Activated CD4-positive, alpha-beta T cell treated with anti-CD3 and anti-CD28 coated beads for 48 hours (primary cell): ENCODE measurements at regions not wholly inside any gene's neighbourhood (a gene's known extent, or its start where the extent isn't known, plus 50 kb on each side); places are given as distances from the start of the nearest gene placed in this dataset.

Source experiments
- DNase-seq: peaks from one replicate; pipeline ENCODE4 v3.0.0-alpha.2; 2020

GRCh38 chr2:193581807-193582206 is 1387.1 kb upstream of the TMEFF2 start:
- no peak for DNase-seq

DNA sequence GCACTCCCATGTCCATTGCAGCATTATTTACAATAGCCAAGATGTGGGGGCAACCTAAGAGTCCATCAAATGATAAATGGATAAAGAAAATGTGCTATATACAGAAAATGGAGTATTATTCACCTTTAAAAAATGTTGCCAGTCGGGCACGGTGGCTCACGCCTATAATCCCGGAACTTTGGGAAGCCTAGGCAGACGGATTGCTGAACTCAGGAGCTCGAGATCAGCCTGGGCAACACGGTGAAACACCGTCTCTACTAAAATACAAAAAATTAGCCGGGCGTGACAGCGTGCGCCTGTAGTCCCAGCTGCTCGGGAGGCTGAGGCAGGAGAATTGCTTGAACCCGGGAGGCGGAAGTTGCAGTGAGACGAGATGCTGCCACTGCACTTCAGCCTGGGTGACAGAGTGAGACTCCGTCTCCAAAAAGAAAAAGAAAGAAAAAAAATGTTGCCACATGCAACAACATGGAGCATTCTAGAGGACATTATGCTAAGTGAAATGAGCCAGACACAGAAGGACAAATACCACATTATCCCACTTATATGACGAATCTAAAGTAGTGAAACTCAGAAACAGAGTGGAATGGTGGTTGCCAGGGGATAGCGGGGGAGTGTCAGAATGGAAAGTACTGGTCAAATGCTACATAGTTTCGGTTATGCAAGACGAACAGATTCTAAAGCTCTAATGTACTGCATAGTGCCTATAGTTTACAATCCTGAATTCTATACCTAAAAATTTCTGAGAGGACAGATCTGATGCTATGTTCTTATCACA is 1385.6 kb upstream of the TMEFF2 start:
- DNase-seq, result no peak

DNA sequence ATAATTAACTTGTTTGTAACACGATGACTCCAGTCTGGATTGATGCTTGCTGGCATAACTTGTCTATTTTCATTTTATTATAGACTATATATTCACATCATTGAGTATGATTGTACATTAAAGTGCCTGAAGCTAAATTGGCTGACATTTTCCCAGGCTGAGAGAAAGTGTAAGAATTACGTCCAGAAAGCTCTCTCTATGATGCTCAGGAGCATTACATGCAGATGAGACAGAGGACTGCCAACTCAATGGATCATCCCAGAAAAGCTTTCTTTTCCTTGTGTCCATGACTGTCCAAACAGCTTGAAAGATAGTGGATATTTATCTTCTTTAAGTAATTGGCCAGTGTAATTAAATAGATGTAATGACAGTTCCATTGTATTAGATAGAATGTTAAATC is 1372.2 kb upstream of the TMEFF2 start:
- no peak for DNase-seq

DNA sequence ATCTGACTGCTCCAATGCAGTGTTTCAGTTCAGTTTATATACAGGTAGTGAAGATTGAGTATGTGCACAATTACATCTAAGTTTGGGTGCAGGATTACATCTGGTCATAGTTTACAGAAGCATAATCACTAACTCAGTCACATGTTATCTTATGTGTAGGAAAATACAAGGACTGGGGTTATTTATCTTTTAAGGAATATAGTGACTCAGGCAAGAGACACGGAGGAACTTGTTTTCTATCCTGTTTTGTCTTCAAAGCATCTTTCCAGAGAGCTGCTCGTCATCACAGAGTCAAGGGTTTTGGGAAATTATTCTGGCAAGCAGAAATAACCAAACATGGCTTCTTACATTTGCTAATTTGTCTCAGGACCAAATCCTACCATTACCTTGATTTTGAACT is 1371.5 kb upstream of the TMEFF2 start:
- DNase-seq, result no peak

- no peak for DNase-seq
Observed at GRCh38 chr2:193562031-193562430, 1367.3 kb upstream of the TMEFF2 start.

GRCh38 chr2:193561054-193561453 is 1366.3 kb upstream of the TMEFF2 start:
- DNase-seq, result no peak

- DNase-seq, result no peak
Observed at GRCh38 chr2:193556766-193557470, 1362.2 kb upstream of the TMEFF2 start.

- no peak for DNase-seq
Observed at GRCh38 chr2:193549661-193550060, 1354.9 kb upstream of the TMEFF2 start.

GRCh38 chr2:193542762-193543161 is 1348.0 kb upstream of the TMEFF2 start:
- no peak for DNase-seq

DNA sequence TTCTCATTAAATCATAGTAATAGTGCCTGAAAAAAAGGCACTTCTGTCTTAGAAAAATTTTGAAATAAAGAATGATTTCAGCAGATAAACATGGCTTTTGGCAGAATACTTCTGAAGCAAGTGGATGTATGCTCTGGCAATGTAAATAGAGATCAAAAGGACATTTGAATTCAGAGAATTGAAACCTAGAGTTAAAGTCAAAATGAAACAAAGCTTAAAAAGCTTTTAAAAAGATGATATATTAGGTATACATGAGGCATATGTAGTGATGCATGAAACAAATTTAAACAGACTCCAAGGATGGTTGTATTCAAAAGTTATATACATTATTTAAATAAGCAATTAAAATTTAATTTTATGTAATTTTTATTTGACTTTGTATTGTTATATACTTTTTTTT is 1344.5 kb upstream of the TMEFF2 start:
- DNase-seq, result no peak

GRCh38 chr2:193538061-193538460 is 1343.3 kb upstream of the TMEFF2 start:
- no peak for DNase-seq

DNA sequence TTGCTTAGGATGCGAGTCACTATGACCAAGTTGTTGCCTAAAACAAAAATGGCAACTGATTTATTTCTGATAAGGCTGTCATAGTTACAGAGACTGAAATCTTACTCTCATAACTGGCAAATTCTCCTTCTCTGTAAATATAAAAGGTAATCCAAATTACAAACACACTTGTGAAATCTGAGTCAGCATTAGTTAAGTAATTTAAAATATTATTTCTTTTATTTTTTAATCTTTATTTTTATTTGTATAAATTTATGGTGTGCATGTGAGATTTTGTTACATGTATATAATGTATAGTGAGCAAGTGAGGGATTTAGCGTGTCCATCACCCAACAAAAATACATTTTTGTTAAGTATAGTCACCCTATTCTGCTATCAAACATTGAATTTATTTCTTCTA is 1342.8 kb upstream of the TMEFF2 start:
- DNase-seq, result no peak

DNA sequence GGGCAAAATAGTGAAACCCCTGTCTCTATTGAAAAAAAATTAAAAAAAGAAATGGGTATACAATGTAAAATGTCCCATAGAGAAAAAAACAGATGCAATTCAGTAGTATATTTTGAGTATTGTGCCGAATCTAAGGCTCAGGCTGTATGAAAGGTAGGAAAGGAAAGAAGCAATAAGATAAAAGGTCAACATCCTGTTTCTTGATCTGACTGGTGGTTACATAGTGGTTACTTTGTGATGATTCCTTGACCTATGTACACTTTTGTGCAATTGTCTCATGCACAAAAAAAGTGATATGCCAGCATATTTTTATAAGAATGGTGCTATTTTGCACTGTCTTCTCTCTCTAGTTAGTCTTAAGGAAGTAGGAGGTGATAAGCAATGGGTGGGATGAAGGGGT is 1333.7 kb upstream of the TMEFF2 start:
- no peak for DNase-seq

DNA sequence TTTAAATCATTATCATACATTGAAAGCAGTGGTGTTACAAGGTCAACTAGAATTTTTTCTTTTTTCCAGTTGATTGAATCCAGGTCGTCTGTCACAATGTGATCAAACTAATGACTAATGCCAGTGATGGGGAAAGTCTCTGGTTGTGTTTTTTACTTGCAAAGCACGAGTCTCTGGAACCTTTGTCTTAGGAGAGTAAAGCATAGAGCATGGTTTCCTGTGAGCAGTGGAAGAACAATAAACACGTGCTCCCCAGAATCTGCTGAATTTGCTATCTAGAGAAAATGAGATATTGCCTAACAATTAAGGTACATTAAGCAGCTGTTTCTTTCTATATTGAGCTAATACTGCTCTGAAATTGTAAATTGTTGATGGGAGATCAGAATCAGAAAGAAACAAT is 1332.4 kb upstream of the TMEFF2 start:
- no peak for DNase-seq

- no peak for DNase-seq
Observed at GRCh38 chr2:193523662-193524061, 1328.9 kb upstream of the TMEFF2 start.

GRCh38 chr2:193521523-193521922 is 1326.8 kb upstream of the TMEFF2 start:
- no peak for DNase-seq

DNA sequence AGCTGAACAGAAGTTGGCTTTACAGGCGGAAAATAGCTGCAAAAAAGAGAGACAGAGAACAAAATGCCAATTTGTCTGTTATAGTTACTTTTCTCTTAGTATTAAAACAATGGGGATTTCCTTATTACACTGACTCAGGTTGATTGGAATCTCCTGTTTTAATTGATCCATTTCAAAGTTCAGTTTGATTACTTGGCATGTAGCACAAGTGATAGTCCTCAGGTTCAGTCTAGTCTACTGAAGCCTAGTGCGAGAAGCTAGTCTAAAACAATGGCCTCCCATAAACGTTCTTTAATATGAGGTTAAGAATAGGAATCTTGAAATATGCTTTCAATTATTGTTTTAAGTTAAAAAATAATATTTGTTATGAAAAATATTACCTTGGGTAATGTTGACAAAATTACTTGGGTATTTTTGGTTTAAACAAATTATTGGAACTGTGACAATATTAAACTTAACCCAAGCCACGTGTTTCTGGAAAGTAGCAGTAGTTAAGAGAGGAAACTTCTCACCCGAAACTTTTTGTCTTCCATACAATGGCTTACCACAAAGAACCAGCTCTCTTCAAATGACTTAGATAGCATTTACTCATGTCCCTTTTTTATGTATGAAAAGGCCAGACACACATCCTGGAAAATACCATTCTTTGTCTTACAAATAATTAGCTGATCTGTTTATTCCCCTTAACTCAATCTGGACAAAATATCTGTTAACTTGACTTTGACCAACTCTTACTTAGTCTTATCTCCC is 1326.2 kb upstream of the TMEFF2 start:
- no peak for DNase-seq

- no peak for DNase-seq
Observed at GRCh38 chr2:193518041-193518817, 1323.5 kb upstream of the TMEFF2 start.

GRCh38 chr2:193517615-193518014 is 1322.9 kb upstream of the TMEFF2 start:
- DNase-seq, result no peak

GRCh38 chr2:193506035-193506434 is 1311.3 kb upstream of the TMEFF2 start:
- no peak for DNase-seq

- no peak for DNase-seq
Observed at GRCh38 chr2:193505620-193506019, 1310.9 kb upstream of the TMEFF2 start.

- DNase-seq, result no peak
Observed at GRCh38 chr2:193502363-193503035, 1307.8 kb upstream of the TMEFF2 start.
